Stimulated activated CD4-positive, alpha-beta T cell treated with anti-CD3 and anti-CD28 coated beads, Interleukin-2, amount 100 ng/mL, for 4 hours (primary cell): ENCODE measurements at regions not wholly inside any gene's neighbourhood (a gene's known extent, or its start where the extent isn't known, plus 50 kb on each side); places are given as distances from the start of the nearest gene placed in this dataset.

Experiments
- DNase-seq: peaks from one replicate; pipeline ENCODE4 v3.0.0-alpha.2; 2020; ENCODE audit warnings: low read depth

- DNase-seq, result no peak
These were observed 77.5 kb upstream of the GLI2 start for GRCh38 chr2:120658042-120658769.

DNA sequence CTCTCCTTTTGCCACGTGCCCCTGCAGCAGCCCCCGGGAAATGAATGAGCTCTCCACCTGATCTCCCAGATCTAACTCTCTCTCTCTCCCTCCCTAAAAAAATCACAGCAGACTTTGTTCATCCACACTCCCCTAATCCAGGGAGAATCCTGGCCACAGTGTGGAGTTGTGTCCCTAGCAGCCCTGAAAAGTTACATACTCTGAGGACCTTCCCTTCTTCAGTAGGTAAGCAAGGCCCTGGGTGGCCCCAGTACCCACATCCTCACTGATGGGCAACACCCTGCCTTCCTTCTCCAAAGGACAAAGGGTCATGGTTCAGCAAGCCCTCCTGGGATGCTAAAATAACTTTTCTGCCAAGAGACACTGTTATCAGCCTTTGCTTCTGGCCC is 76.9 kb upstream of the GLI2 start:
- DNase-seq, result no peak

GRCh38 chr2:120659275-120659977 is 76.2 kb upstream of the GLI2 start:
- no peak for DNase-seq

- DNase-seq, result no peak
These were observed 75.5 kb upstream of the GLI2 start for GRCh38 chr2:120660056-120660694.

DNA sequence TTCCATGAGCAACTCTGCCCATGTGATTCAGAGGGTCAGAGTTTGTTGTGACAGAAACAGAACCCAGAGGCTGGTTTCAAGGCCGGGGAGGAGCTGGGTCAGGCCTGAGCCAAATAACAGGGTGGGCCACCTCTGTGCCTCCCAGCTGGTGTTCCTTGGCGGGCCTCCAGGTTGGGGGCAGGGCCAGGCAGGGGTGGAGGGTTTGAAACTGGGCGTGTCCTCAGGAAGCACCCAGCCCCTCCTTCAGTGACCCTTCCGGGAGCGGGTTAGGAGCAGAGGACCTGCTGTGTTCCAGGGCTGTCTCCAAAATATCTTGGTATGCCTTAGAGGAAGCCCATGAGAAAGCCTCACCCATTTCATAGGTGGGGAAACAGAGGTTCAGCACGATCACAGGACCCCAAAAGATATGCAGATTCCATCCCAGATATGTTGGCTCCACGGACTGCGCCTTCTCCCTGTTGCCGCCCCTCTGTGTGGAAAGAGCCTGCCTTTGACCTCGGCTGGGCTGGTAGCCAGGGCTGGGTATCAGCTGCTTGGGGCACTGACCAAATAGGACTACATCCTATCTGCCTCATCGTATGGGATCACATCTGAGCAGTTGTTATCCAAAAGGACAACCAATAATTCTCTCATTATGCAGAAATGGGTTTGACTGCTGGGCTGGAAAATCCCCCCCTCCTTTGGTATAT is 74.8 kb upstream of the GLI2 start:
- no peak for DNase-seq

DNA sequence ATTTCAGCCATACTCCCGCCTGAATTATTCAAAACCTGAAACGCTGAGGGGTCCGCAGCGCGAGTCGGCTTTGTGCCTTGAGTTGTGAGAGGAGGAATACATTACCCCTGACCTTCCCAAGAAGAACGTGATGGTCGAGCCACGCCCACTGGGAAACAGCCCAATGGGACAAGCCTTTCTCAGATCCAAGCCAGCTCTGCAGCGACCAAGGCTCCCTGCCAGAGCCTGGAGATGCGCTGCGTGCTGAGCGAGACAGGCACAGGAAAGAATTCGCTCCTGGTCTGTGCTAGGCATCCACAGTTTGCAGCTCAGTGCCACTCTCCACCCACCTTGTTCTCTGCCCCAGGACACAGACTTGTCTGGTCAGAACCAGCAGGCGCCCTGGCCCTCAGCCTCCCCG is 74.1 kb upstream of the GLI2 start:
- DNase-seq, result no peak

DNA sequence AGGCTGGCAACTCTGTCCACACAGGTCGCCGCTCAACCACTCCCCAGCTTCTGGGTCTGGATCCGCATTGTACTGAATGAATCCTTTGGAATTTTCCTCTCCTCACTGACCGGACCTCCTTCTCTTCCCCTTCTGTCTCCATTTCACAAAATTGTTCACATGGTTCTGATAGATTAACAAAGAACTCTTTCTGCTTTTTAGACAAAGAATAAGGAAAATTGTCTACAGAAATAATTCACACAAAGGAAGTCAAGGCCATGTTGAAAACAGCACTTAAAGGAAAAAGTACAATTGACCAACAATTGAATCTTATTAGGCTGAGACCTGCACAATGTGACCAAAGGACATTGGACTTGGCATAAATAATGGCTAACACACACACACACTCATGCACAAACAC is 73.6 kb upstream of the GLI2 start:
- DNase-seq, result no peak

GRCh38 chr2:120662746-120663145 is 72.9 kb upstream of the GLI2 start:
- DNase-seq, result no peak

- no peak for DNase-seq
These were observed 69.2 kb upstream of the GLI2 start for GRCh38 chr2:120666433-120666832.

DNA sequence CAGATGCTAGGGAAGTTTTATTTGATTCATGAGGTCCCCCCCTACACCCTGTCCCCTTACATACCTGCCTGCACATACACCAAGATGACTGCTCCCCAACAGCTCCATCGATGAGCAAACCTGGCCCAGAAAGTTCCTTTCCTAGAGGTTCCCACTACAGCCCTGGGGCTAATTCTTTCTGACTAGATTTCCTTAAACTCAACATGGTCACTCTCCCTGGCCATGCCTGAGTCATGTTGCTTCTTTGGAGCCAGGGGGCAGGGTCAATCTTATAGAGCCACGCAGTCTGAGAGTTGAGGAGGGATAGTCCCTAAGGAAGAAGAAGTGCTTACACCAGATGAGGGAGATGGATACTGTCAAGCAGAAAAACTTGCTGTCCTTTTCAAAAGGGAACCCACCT is 67.7 kb upstream of the GLI2 start:
- DNase-seq, result no peak

DNA sequence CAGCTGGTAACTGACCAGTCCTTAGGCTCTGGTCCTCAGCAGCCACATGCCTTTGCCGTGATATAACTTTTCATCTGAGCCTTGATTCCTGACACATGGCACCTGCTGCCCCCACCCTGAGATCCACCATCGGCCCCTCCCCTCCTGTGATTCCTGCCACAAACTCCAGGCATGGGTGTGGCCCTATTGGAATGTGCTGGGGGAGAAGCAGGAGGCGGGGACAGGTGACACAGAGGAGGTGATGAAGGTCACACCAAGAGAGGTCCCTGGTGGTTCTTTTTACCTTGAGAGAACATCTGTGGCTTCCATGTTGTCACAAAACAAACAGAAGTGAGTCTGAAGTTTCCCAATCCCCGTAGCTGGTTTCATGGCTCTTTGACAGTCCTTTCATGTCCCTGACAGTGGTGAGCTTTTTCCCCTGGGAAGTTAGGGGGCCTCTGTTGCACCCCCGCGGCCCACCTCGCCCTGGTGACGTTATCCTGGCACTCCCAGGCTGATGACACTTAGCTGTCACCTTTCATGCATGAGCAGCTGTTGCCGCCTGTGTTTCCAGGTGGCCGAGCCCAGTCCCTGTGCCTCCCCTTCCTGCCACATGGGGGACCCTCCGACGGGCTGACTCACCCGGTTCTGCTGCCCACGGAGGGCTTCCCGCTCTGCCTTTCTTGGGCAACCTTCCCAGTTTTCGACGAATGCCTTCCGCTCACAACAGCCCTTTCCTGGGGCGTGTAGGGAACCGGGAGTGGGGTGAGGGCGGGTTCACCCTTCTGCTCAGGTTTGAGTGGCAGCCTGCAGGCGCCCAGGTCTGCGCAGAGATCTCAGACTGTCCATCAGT is 66.3 kb upstream of the GLI2 start:
- no peak for DNase-seq

- DNase-seq, result no peak
These were observed 65.7 kb upstream of the GLI2 start for GRCh38 chr2:120669971-120670370.

GRCh38 chr2:120670371-120670770 is 65.3 kb upstream of the GLI2 start:
- no peak for DNase-seq

DNA sequence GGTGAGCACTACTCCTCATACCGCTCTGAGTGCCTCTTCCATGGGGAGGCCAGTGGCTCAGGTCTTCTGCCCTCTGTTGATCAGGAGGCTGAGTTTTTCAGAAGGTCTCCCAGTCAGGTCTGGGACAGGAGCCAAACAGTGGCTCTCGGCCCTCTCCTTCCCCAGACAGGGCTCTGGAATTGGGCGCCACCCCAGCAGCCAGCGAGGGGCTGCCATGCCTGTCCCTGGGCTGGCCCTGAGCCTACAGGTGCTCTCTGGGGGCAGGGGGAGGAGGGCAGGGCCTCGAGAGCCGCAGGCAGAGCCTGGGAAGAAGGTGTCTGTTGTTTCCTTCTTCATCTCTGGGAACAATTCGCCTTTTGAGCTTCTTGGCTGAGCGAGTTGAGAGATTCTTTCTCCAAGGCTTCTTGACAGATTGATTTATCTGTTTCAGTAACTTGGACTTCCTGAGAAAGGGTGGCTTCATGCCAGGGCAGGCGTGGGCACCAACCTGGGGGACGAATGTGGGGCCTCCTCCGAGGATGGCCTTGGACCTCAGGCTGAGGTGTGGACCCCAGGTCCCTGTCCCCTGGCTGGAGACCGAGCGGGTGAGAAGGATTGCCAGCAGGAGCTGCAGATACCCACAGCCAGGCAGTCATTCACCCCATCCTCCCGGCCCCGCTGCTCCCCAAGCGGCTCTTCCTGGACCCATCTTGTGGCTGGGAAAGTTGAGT is 64.7 kb upstream of the GLI2 start:
- no peak for DNase-seq

DNA sequence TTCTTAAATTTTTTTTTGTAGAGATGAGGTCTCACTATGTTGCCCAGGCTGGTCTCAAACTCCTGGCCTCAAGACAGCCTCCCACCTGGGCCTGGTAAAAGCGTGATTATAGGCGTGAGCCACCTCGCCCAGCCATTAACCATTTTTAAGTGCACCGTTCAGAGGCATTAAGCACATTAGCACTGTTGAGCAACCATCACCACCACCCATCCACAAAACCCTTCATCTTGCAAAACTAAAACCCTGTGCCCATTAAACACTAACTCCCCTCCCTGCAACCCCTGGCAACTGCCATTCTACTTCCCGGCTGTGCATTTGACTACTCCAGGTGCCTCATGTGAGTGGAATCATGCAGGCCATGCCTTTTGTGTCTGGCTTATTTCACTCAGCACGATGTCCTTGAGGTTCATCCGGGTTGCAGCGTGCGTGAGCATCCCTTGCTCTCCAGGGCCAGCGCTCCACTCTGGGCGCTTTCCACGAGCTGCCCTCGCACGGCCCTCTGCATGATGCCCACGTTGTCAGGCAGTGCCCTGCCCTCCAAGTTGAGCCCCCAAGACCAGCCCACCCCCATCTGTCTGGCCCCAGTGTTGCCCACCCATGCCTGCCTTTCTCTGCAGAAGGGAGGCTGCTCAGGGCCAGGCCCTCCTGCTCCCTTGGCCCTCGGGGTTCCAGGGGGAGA is 63.0 kb upstream of the GLI2 start:
- no peak for DNase-seq

- DNase-seq, result no peak
These were observed 62.5 kb upstream of the GLI2 start for GRCh38 chr2:120673205-120673550.

DNA sequence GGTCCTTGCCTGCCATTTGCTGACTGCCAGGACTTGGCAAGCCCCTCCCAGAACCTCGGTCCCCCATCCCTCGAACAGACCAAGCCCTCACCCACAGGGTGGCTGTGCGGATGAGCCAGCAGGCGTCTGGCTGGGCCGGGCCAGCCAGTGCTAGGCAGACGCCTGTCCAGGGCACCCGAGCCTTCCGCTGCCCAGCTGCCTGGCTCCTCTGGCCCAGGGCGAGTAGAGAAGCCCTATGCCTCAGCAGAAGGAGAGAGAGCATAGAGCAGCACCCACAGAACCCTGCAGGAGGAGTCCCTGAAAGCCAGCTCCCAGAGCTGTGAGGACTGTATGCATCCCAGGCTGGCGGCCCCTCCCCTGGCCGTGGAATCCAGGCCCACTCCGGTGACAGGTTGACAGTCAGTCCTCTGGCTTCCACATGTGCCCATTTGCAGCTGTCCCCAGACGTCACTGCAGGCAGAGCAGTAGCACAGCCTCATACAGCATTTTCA is 62.1 kb upstream of the GLI2 start:
- no peak for DNase-seq

DNA sequence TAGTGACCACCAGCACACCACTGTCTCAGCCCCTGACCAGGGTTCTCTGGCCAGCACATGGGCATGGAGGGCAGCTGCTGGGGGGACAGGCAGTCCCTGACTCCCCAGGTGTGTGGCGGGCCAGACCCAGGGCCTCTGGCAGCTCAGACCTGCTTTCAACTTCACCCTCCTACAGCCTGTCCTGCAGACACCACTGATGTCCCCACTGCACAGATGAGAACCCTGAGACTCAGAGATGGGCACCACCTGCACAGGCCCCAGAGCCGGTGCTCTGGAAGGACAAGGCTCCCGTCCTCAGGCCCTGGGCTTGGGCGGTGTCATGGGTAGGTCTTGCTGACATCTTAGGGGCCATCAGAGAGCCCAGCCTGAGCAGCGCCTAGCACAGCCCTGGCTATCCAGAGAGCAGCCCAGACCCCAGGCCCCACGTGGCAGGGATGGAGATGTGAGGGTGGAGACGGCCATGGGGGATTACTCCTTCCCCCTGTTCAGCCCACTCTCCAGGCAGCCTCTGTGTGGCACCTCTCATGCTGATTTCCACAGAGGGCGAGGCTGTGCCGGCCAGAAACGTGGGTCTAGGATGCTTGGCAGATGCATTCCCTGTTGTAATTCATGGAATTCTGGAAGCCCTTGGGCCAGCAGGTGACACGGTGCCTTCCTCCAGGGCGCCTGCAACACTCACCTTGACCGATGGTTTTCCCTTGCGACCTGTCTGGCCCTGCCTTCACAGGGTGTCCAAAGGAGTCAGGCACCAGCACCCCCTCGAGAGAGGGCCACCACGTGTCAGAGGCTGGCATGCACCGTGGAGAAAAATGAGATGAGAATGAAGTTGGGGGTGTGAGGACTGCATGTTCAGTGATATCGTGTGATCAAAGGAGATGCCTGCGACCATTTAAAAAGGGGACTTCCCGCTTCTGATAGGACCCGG is 61.2 kb upstream of the GLI2 start:
- no peak for DNase-seq

DNA sequence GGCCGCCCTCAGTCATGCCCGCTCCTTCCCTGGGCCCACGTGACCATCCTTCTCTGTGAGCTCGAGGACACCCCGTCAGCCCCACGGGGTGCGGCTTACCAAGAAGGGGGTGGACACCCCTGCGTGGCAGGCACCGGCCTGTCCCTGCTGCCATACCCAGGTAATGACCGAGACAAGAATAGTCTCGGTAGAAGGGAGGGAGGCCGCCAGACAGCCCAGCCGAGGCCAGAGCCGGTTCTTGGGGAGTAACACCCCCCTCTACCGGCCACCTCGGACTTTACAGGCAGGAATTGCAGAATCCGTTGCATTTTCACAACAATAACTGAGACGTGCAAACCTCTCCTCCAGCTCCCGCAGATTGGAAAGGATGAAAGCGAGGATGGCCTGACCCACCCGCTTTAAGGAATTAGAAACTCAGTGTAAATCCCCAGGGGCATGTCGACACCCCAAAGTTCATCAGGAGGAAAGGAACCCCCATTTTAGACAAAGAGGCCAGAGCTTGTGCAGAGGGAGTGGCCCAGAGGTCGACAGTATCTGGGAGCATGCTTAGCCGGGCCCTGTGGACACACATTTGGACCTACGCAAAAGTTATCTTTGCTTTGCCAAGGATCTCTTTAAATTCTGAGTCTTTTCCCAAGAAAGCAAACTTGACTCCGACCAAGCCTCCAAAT is 60.1 kb upstream of the GLI2 start:
- DNase-seq, result peak; percentile 18
